ENCODE measurements at regions not wholly inside any gene's neighbourhood (a gene's known extent, or its start where the extent isn't known, plus 50 kb on each side); places are given as distances from the start of the nearest gene placed in this dataset.

- no peaks in the 10 kb centered on the region for H3K27me3 ChIP-seq (ENCODE audit: control insufficient read depth, insufficient read depth, low read length, poor library complexity, severe bottlenecking)
- peaks cover 18% of the 10 kb centered on the region for H3K4me1 ChIP-seq (ENCODE audit: control insufficient read depth, insufficient read depth, low read length)
- H3K9me3 ChIP-seq (ENCODE audit: control insufficient read depth, low read length): no peaks in the 10 kb centered on the region
- H3K36me3 ChIP-seq (ENCODE audit: control insufficient read depth, insufficient read depth, low read length): no peaks in the 10 kb centered on the region
- no peak overlapping the region for H3K27ac ChIP-seq (ENCODE audit: insufficient read depth, low read depth, low read length, poor library complexity, severe bottlenecking)
- WGBS, 2 experiments: 94 to 98% methylated on average over 7 of the region's 7 CpGs
- H3K4me3 ChIP-seq (ENCODE audit: insufficient read depth, low read depth, low read length): no peak overlapping the region
Observed at GRCh38 chr2:10215393-10215935, 87.2 kb upstream of the HPCAL1 start.

- H3K27me3 ChIP-seq (ENCODE audit: control insufficient read depth, insufficient read depth, low read length, poor library complexity, severe bottlenecking): no peaks in the 10 kb centered on the region
- H3K27ac ChIP-seq (ENCODE audit: insufficient read depth, low read depth, low read length, poor library complexity, severe bottlenecking): no peak overlapping the region
- peaks cover 20% of the 10 kb centered on the region for H3K4me1 ChIP-seq (ENCODE audit: control insufficient read depth, insufficient read depth, low read length)
- no peaks in the 10 kb centered on the region for H3K9me3 ChIP-seq (ENCODE audit: control insufficient read depth, low read length)
- no peak overlapping the region for H3K4me3 ChIP-seq (ENCODE audit: insufficient read depth, low read depth, low read length)
- no peaks in the 10 kb centered on the region for H3K36me3 ChIP-seq (ENCODE audit: control insufficient read depth, insufficient read depth, low read length)
- WGBS, 2 experiments: 89% methylated on average over 27 to 28 of the region's 28 CpGs
Observed at GRCh38 chr2:10216677-10217488, 85.8 kb upstream of the HPCAL1 start.

- Histone ChIP-seq H3K27ac (ENCODE audit: insufficient read depth, low read depth, low read length, poor library complexity, severe bottlenecking) (no peak overlapping the region), H3K4me1 (ENCODE audit: control insufficient read depth, insufficient read depth, low read length) (peaks cover 20% of the 10 kb centered on the region), H3K9me3 (ENCODE audit: control insufficient read depth, low read length) (no peaks in the 10 kb centered on the region), H3K36me3 (ENCODE audit: control insufficient read depth, insufficient read depth, low read length) (no peaks in the 10 kb centered on the region), H3K4me3 (ENCODE audit: insufficient read depth, low read depth, low read length) (no peak overlapping the region), H3K27me3 (ENCODE audit: control insufficient read depth, insufficient read depth, low read length, poor library complexity, severe bottlenecking) (no peaks in the 10 kb centered on the region)
- 86 to 88% methylated on average over 20 of the region's 20 CpGs for WGBS, 2 experiments
Observed at GRCh38 chr2:10217489-10218435, 84.9 kb upstream of the HPCAL1 start.

- Histone ChIP-seq H3K27me3 (ENCODE audit: control insufficient read depth, insufficient read depth, low read length, poor library complexity, severe bottlenecking) (no peaks in the 10 kb centered on the region), H3K27ac (ENCODE audit: insufficient read depth, low read depth, low read length, poor library complexity, severe bottlenecking) (no peak overlapping the region), H3K4me3 (ENCODE audit: insufficient read depth, low read depth, low read length) (no peak overlapping the region), H3K36me3 (ENCODE audit: control insufficient read depth, insufficient read depth, low read length) (no peaks in the 10 kb centered on the region), H3K4me1 (ENCODE audit: control insufficient read depth, insufficient read depth, low read length) (peaks cover 20% of the 10 kb centered on the region), H3K9me3 (ENCODE audit: control insufficient read depth, low read length) (no peaks in the 10 kb centered on the region)
- WGBS, 2 experiments: 91 to 92% methylated on average over 26 of the region's 26 CpGs
Observed at GRCh38 chr2:10220045-10220901, 82.4 kb upstream of the HPCAL1 start.

DNA sequence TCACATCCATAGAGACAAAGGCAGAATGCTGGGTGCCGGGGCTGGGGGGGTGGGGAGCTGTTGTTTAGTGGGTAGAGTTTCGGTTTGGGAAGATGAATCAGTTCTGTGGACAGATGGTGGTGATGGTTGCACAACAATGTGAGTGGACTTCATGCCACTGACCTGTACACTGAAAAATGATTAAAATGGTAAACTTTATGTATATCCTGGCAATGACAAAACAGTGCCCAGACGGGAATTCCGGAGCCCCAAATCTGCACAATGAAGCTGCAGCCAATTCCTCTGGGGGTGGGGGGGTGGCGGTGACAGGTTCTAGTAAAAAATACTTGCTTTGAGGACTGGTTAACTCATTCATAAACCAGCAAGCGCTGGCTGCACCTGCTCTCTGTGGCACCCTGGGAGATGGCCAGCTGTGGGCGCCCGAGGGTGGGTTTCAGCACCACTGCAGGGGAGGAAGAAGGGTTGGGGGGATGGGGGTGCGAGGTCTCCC is 81.8 kb upstream of the HPCAL1 start:
- H3K36me3 ChIP-seq (ENCODE audit: control insufficient read depth, insufficient read depth, low read length): no peaks in the 10 kb centered on the region
- 93% methylated on average over 9 of the region's 9 CpGs for WGBS, 2 experiments

GRCh38 chr2:10221443-10221842 is 81.3 kb upstream of the HPCAL1 start:
- Histone ChIP-seq H3K36me3 (ENCODE audit: control insufficient read depth, insufficient read depth, low read length) (no peaks in the 10 kb centered on the region), H3K27ac (ENCODE audit: insufficient read depth, low read depth, low read length, poor library complexity, severe bottlenecking) (no peak overlapping the region), H3K4me3 (ENCODE audit: insufficient read depth, low read depth, low read length) (no peak overlapping the region), H3K27me3 (ENCODE audit: control insufficient read depth, insufficient read depth, low read length, poor library complexity, severe bottlenecking) (no peaks in the 10 kb centered on the region), H3K9me3 (ENCODE audit: control insufficient read depth, low read length) (no peaks in the 10 kb centered on the region), H3K4me1 (ENCODE audit: control insufficient read depth, insufficient read depth, low read length) (peaks cover 22% of the 10 kb centered on the region)
- 89% methylated on average over 10 of the region's 11 CpGs for WGBS, 2 experiments

More for the DNA sequence above, 81.8 kb upstream of the HPCAL1 start:
- H3K27ac ChIP-seq (ENCODE audit: insufficient read depth, low read depth, low read length, poor library complexity, severe bottlenecking): no peak overlapping the region
- no peak overlapping the region for H3K4me3 ChIP-seq (ENCODE audit: insufficient read depth, low read depth, low read length)
- H3K27me3 ChIP-seq (ENCODE audit: control insufficient read depth, insufficient read depth, low read length, poor library complexity, severe bottlenecking): no peaks in the 10 kb centered on the region
- no peaks in the 10 kb centered on the region for H3K9me3 ChIP-seq (ENCODE audit: control insufficient read depth, low read length)
- peaks cover 23% of the 10 kb centered on the region for H3K4me1 ChIP-seq (ENCODE audit: control insufficient read depth, insufficient read depth, low read length)

GRCh38 chr2:10221976-10222870 is 80.5 kb upstream of the HPCAL1 start:
- WGBS, 2 experiments: 90 to 92% methylated on average over 19 of the region's 19 CpGs
- no peaks in the 10 kb centered on the region for H3K36me3 ChIP-seq (ENCODE audit: control insufficient read depth, insufficient read depth, low read length)
- peaks cover 16% of the 10 kb centered on the region for H3K4me1 ChIP-seq (ENCODE audit: control insufficient read depth, insufficient read depth, low read length)

GRCh38 chr2:10223471-10223870 is 79.2 kb upstream of the HPCAL1 start:
- WGBS, 2 experiments: 84 to 86% methylated on average over 9 of the region's 9 CpGs
- Histone ChIP-seq H3K4me1 (ENCODE audit: control insufficient read depth, insufficient read depth, low read length) (peaks cover 12% of the 10 kb centered on the region), H3K4me3 (ENCODE audit: insufficient read depth, low read depth, low read length) (no peak overlapping the region), H3K36me3 (ENCODE audit: control insufficient read depth, insufficient read depth, low read length) (no peaks in the 10 kb centered on the region), H3K27ac (ENCODE audit: insufficient read depth, low read depth, low read length, poor library complexity, severe bottlenecking) (no peak overlapping the region), H3K9me3 (ENCODE audit: control insufficient read depth, low read length) (no peaks in the 10 kb centered on the region), H3K27me3 (ENCODE audit: control insufficient read depth, insufficient read depth, low read length, poor library complexity, severe bottlenecking) (no peaks in the 10 kb centered on the region)

More at GRCh38 chr2:10221976-10222870, 80.5 kb upstream of the HPCAL1 start:
- H3K4me3 ChIP-seq (ENCODE audit: insufficient read depth, low read depth, low read length): no peak overlapping the region
- no peaks in the 10 kb centered on the region for H3K27me3 ChIP-seq (ENCODE audit: control insufficient read depth, insufficient read depth, low read length, poor library complexity, severe bottlenecking)
- H3K9me3 ChIP-seq (ENCODE audit: control insufficient read depth, low read length): no peaks in the 10 kb centered on the region
- no peak overlapping the region for H3K27ac ChIP-seq (ENCODE audit: insufficient read depth, low read depth, low read length, poor library complexity, severe bottlenecking)
